HG03060 (cell line): ENCODE measurements at regions not wholly inside any gene's neighbourhood (a gene's known extent, or its start where the extent isn't known, plus 50 kb on each side); places are given as distances from the start of the nearest gene placed in this dataset.
"Not testable (repeated sequence)": the region's sequence is repeated elsewhere in the genome, so short reads cannot be mapped to it uniquely, and the experiment has no call there.

Experiments used
- ATAC-seq: cut with Tn5 transposase; IDR thresholded peaks from one replicate; pipeline ENCODE4 v1.9.1; 2021; ENCODE audit warnings: low read depth, moderate number of reproducible peaks; ENCODE audit not compliant: unreplicated experiment

- not testable (repeated sequence) for ATAC-seq
Observed at GRCh38 chr4:19470001-19470400, 781.7 kb upstream of the SLIT2 start.

- no peak for ATAC-seq
Observed at GRCh38 chr4:19462117-19462516, 789.6 kb upstream of the SLIT2 start.

- no peak for ATAC-seq
Observed at GRCh38 chr4:19455850-19456602, 795.7 kb upstream of the SLIT2 start.

DNA sequence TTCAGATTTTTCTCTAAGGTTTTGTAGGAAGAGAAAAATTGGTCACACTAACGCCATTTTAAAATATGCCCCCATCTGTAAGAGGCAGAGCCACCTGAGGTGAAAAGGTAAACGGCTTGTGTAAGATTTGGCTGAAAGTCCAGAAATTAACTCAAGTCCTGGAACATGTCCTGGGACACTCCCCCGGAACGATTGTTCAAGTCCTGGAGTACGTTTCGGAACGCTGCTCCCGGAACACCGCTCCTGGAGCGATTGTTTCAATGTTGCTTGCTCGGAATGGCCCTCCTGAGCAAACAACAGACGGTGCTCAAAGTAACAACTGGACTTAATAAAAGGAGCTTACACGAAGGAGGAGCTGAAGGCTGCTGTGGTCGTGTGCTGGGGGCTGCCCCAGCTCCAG, 796.5 kb upstream of the SLIT2 start:
- no peak for ATAC-seq

DNA sequence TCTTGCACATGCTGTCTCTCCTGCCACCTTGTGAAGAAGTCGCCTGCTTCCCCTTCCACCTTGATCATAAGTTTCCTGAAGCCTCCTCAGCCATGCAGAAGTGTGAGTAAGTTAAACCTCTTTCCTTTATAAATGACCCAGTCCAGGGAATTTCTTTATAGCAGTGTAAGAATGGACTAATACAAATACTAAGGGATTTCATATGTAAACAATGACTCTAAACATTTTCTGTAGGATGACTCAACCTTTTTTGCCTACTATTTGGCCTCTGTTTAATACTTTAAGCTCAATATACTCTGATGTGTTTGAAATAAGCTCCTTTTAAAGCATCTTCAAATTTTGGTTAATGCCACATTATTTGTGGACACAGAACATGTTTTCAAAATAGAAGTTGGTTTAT, 813.5 kb upstream of the SLIT2 start:
- no peak for ATAC-seq

- no peak for ATAC-seq
Observed at GRCh38 chr4:19437008-19437407, 814.7 kb upstream of the SLIT2 start.

DNA sequence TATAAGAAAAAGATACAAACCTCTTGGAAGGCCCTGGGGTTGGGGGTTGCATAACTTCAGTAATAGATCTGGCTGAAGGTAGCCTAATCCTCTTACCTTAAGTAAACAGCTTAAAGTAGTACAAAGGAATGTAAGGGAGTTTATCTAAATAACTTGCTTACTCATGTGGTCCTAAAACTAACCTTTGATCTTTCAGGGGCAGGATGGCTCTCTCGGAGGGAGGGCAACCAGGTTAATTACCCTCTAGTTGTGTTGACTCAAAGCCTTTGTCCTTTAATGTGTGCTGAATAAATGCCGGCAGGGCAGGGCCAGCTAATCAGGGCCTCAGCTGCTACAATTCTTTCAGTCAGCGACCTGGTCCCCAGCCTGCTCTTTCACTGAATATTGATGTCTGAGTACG, 822.0 kb upstream of the SLIT2 start:
- ATAC-seq, result no peak

DNA sequence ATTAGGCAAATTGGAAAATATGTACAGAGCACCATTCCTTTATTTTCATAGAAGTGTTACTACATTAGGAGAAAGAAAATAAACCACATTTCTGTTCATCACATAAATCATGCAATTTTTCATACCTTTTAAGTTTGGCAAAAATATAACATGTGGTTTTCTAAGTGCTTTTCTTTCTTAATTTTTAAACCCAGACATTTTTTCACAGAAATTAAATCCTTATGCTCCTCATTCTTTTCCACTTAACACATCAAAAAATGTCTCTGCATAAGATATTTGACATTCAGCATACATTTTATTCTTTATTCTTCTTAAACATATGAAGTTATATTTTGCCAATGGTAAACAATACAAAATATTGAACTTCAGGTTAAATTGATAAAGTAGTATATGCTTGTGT, 826.6 kb upstream of the SLIT2 start:
- no peak for ATAC-seq

DNA sequence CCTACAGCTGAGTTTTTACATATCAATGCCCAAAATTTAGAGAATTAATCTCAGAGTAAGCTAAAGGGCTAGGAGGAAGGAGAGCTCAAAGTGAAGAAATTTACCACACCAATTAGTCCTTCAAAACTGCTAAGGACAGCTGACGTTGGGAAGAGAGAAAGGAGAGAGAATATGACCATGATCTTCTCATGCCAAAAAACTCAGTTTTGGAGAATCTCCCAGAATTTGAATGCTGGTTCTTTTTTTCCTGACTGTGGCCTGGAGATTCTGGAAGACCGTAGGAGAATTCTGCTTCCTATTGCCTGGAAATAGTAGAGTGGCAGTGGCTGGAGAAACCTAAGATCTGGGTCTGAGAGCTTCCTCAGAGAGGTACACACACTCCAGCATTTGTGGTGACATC, 834.4 kb upstream of the SLIT2 start:
- ATAC-seq, result no peak

DNA sequence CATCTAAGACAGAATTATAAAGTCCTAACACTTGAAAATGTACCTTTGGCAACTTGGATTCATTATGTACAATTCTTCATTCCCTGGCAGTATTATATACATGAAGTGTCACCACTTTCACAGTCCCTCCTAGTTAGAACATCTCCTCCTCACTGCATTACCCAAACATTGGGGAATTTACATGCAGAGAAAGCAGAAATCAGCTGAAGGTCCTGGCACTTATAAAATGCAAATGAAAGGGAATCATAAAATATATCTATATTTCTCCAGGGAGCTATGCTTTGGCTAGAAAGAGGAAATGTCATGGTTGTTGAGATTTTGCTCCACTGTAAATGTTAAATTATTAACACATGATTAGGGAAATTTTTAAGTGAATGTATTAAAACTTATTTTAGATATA, 835.6 kb upstream of the SLIT2 start:
- ATAC-seq, result no peak

- ATAC-seq, result no peak
Observed at GRCh38 chr4:19408490-19408889, 843.2 kb upstream of the SLIT2 start.

GRCh38 chr4:19406789-19407188, 844.9 kb upstream of the SLIT2 start:
- ATAC-seq, result no peak

- ATAC-seq, result no peak
Observed at GRCh38 chr4:19403786-19404370, 847.8 kb upstream of the SLIT2 start.

DNA sequence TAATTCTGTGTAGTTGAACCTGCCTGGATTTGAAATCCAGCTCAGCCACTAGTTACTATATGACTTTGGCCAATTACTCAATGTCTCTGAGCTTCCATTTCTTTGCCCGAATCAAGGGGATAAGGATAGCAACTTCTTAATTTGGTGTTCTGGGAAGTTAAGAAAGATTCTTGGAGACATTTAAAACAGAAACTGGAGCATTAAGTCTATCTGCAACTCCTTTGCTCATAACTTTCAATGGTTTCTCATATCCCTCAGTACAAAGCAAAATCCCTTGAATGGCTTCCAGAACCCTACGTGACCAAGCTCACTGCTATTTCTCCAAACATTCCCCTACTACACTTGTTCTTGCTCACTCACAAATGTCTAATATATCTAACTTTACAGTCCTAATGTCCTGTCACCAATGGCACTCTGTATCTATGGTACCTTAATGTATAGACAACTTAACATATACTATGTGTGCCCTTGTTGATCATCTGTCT, 849.1 kb upstream of the SLIT2 start:
- no peak for ATAC-seq

DNA sequence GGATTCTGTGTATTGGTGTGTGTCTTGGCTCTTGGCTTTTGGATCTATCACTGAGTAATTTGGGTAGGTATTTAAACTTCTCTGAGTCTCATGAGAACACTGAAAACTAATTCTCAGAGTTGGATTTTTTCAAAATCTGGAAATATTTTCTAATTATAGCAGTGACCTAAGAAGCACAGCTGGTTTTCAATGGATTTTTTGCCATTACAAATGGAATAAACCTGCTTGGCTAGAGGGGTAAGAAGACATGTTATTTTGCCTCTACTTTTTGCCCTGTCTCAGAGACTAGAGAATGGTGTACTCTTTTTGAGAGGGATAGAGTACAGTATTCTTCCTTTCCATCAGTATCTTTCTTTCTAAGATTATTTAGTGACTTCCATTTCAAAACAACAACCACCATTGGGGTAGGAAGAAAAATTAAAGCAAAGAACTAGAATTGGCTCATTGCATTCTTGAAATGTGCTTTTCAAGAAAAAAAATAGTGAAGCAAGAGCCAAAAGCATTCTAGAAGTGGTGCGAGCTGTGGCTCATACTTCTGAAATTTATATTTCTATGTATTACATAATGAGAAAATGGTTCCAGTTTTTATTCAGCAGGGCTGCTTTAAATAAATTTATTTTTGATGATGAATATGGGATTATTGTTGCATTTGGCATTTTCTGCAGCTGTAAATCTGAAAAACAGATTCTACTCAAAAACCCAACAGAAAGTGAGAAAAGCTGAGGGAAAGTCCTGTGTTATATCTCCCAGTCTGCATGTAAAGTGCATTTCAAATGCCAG, 850.2 kb upstream of the SLIT2 start:
- no peak for ATAC-seq

- ATAC-seq, result no peak
Observed at GRCh38 chr4:19400820-19401219, 850.9 kb upstream of the SLIT2 start.

DNA sequence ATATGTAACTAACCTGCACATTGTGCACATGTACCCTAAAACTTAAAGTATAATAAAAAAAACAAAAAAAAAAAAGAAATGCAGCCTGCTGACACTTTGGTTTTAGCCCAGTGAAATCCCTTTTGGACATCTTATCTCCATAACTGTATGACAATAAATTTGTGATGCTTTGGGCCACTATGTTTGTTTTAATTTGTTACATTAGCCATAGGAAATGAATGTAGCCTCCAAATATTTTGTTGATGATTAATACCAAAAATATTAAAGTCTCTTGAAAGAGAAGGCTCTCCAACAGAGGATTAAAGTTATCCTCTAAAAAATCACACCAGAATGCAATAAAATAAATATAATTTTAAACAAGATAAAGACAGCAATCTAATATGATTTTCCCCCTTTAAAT, 852.7 kb upstream of the SLIT2 start:
- no peak for ATAC-seq

DNA sequence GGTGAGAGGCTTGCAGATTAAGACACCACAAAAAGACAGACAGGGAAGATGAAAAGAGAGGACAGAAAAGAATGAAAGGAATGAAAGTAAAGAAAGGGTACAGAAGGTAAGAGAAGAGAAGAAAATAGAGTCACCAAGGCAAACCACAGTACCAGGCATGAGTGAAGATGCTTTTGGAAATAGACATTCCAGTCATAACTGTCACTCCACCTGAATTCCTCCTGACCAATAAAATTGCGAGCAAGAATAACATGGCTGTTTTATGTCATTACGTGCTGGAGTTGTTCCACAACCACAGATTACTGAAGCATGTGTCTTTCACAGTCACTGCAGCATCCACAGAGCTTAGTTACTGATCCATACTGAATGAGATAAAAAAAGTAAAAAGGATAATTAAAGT, 864.9 kb upstream of the SLIT2 start:
- ATAC-seq, result no peak

- ATAC-seq, result no peak
Observed at GRCh38 chr4:19382993-19383756, 868.5 kb upstream of the SLIT2 start.

DNA sequence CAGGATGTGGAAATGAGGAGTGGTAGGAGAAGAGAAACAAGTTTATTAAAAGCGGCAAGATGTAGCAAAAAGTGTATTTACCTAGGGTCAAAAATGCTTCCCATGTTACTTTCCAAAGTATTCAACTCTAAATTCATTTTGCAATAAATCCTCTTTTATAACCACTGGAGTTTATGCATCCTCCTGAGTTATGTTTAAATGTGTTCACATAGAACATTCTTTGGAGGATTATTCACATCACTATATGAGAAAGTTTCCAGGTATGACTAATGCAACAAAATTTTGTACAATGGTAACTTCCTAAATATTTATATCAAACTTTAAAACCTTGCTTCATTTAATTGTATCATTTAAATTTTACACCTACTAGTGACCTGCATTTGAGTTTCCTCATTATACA, 870.6 kb upstream of the SLIT2 start:
- ATAC-seq, result no peak

DNA sequence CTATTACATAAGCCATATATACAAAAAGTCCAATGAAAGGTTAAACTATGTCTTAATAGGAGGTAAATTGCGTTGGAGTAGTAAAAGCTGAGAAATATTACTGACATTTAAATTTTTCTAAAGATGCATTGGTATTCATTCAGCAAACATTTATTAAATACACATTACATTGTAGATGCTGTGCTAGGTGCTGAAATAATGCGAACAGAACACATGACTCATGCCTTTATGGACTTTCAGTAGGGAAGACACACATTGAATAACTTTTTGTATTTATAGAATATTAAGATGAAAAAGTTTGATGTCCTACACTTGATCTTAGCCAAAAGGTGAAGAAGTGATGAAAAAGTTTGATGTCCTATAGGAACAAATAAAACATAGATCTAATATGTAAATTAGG, 871.1 kb upstream of the SLIT2 start:
- ATAC-seq, result no peak
